ENCODE measurements at regions not wholly inside any gene's neighbourhood (a gene's known extent, or its start where the extent isn't known, plus 50 kb on each side); places are given as distances from the start of the nearest gene placed in this dataset.
A peak's percentile ranks its signal among the peaks of the same experiment; 100 is the strongest.

DNA sequence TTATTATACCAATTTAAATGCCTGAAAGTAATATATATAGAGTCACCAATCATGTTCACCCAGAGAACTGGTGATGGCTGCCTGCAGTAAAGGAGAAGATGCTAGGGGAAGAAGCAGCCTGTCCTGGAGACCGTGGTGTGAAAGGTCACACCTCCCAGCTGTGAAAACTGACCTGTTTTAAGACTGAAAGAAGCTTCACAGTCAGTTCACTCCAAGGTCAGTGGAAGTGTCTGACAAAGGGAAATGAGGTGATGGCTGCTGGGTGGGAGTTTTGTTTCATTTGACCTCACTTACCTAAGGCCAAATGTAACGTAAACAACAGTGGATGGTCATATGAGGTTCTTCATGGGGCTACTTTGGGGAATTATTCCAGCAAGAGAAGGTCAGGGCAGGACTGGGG, 352.1 kb upstream of the GATB start:
- DNase-seq (ENCODE audit: low read depth): no peak

DNA sequence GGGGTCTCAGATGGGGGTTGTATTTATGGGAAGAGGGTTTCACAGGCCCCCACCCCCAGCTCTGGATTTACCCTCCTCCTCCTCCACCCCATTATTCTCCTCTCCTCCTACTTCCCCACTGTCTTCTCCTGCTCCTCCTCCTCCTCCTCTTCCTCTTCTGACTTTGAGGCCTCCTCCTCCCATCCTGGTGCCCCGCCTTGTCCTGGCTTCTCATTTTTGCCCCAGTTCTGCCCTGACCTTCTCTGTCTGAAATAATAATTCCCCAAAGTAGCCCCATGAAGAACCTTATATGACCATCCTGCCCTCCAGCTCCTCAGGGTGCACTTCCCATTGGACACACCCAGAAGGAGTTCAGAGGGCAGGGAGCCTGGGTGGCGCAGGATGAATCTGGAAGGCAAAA, 351.4 kb upstream of the GATB start:
- no peak for DNase-seq (ENCODE audit: low read depth)

DNA sequence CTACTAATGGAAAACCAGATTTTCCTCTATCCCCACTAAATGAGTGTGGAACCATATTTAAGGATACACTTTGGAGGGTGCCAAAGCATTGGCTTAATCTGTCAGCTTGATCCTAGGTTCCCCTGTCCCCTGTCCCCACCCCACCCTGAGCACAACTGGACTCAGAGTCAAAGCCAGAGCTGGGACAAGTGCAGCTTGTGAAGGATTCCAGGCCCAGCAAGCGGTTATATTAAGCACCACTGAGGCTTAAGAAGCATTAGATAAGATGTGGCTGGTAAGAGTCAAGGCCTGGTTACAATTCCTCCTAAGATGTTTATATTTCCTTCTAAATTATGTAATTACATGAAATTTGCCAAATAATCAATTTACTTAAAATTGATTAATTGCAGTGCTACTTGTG, 350.0 kb upstream of the GATB start:
- DNase-seq (ENCODE audit: low read depth): no peak

DNA sequence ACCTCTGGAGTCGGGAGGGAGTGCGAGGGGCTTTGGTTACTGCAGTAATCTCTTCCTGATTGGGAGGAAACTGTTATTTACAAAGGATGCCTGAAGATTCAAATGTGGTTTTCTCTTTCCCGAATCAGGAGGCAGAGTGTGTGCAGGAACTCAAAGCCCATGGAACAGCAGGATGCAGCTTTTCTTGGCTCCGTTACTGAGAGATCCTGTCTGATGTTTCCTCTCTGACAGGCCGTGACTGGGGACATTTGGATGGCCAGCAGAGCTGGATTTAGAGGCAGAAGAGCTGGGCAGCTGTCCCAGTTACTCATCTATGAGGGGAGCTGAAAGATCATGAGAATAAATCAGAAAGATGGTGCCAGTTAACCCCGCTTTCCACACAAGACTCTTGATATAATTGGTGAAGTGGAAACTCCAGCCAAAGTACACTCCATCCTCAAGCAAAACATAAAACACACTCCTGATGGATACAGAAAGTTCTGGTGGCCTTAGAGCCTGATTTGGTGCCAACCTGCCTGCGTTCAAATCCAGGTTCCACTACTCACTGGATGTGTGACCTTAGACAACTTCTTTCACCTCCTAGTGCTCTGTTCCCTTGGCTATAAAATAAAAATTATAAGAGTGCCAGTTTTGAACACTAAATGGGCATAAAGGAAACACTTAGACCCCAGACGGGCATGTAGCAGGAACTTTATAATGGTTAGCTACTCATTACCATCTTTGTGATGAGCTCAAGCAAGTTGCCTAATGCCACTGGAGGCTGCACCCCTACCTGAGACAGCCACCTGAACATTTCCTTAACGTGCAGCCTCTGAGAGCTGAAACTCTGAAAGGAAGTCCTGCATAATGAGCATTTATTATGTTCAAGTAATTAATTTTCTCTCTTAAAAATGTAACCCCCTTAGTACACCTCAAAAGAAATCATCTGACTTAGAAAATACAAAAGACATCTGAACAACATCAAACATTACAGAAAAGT, 349.0 kb upstream of the GATB start:
- DNase-seq (ENCODE audit: low read depth): no peak

DNA sequence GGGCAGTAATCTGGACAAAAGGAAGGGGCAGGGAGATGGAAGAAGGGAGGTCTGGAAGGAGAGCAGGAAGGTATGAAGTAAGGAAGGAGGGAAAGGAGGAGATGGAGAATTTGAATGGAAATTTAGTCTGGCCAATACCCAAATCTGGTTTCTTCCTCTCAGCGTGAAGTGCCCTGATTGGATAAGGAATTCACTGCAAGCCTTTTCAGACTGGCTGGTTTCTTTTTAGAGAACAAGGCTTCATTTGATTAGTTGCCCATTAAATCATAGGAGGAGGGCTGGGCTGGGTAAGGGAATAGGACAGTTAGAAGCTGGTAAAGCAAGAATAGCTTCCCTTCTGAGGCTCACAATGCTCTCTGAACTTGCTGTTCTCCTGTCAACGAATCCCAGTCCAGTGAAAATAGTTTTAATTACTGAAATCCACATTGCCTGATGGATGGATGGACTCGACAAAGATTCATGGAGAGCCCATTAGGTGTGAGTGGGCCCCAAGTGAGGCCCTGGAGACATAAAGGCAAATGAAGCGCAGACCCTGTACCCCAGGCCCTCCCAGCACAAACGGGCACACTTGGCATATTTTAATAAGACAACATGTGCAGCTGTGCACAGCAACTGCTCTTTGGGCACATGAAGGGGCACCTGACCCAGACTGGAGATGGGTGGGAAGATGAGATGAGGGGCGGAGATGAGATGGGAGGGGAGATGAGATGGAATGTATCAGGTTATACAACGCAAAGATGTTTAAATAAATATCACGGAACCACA, 347.1 kb upstream of the GATB start:
- no peak for DNase-seq (ENCODE audit: low read depth)

DNA sequence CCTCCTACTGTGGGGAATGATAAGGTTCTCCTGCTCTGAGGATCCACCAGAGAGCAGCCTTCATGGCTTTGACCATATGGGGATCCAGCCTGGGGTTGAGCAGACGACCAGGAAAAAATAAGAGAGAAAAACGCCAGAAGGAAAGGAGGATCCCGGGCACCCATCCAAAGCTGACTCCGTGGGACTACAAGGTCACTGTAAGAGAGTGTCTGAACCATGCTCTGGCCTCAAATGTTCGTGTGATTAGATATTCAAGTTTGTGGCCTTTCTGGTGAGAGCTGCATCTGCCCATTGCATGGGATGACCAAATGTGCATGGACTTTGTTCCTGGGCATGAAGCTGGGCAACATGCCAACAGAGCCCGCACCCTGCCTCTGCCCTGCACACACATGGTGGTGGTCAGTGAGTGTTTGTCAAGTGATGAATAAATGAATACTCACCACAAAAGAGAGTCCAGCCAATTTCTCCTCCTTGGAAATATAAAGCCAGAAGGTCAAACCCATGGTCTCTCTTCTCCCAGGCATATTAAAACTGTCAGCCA, 346.0 kb upstream of the GATB start:
- DNase-seq (ENCODE audit: low read depth): no peak

DNA sequence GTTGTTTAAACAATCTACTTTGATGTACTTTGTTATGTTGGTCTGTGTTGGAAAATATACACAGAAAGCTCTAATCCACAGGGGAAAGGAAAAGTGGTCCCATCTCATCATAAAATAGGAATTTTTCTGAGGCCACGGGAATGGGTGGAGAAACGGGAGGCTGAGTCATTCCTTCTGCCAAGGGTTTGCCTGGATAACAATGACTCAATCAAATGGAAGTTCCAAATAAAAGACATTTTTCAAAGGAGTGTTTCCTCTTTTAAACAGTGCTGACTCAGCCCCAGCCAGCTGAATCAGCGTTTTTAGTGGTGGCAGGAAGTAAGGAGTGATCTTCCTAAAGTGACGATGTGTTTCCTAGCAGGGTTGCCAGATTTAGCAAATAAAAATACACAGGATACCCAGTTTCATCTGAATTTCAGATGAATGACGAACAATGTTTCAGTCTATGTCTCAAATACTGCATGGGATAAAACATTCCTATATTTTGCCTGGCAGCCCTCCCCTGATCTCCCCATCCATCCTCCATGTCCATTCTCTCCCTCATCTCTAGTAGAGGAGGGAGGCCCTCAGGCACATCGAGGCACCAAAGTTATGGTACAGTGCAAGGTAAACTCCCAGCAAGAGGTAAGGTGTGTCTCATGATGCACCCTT, 345.4 kb upstream of the GATB start:
- DNase-seq (ENCODE audit: low read depth): no peak

DNA sequence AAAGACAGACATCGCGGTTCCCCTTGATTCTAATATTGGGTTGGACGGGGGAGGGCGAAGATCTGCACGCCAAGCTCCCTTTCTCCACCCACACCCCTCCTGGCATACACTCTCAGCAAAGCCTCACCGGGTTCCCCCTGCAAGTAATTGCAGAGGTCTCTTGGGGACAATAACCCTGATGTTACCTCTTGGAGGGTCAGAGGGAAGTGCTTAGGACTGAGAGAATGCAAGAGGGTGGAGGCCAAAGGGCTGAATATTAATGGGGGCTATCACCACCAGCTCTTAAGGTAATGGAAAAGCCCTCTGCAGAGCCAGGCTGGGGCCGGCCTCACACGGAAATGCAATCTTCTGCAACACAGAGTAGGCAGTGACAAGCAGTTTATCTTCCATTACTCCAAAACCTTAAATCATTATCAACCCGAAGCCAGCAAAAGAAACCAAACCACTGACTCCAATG, 344.1 kb upstream of the GATB start:
- DNase-seq (ENCODE audit: low read depth): no peak

DNA sequence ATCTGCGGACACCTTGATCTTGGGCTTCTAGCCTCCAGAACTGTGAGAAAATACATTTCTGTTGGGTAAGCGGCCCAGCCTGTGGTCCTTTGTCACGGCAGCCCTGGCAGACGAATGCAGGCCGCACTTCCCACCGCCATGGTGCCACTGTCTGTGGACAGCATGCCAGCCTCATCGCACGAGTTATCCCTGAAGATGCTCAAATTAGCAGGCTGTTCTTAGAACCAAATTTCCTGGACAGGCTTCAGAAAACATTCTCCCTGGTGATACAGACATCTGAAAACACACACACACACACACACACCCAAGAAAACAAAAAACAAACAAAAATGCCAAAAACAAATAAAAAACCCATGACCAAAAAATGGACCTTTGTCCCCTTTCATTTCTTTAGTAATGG, 343.5 kb upstream of the GATB start:
- no peak for DNase-seq (ENCODE audit: low read depth)

DNA sequence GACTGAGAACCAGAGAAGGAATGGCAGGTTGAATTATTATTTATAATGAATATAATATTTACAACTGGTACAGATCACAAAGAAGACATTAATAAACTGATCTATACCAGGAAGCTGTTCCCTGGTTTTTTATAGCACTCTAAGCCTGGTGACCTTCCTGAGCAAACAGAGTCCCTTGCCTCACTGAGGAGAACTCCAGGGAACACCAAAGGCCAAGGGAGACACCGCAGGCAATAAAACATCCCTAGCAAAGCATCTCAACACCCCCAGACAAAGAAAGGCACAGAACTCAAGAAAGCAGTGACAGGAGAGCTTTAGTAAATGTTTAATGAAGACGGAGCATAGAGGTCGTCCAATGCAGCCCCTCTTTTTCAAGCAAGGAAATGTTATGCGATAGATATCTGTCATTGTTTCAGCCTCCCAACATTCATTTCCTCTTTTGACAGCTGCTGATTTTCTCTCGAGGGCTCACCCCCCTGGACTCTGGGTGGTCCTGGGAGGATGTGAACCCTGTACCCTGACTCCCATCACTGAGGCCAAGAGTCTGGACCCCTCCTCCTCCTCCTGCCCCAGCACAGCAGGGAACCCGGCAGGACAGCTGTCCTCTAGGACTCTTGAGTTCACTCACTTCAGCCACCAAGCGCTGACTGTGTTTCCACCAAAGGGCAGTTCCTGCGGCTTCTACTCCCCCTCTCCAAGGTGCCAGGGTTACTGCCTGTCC, 342.5 kb upstream of the GATB start:
- no peak for DNase-seq (ENCODE audit: low read depth)

DNA sequence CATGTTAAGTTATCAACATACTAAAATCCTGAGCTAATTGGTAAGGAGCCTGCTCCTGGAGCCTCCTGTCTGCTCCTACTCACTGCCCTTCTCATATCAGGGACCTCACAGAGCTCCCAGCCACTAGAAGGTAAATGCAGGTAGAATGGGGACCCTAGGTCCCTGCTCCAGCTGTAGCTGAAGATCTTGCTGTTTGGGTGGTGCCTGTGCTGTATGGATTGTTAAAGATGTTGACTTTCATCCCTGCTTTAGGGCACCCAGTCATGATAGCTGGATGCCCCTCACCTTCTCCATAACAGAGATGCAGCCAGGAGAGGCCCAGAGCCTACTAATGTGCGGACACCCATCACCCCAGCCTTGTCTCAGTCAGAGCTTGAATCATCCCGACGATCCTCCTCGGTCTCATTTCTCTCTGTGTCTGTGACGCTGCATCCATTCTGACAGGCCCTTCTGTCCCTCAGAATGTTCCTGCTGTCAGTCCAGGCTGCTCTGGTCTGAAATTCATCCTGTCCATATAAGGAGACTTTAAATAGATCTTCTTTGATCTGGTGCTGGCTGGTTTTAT, 341.7 kb upstream of the GATB start:
- no peak for DNase-seq (ENCODE audit: low read depth)

DNA sequence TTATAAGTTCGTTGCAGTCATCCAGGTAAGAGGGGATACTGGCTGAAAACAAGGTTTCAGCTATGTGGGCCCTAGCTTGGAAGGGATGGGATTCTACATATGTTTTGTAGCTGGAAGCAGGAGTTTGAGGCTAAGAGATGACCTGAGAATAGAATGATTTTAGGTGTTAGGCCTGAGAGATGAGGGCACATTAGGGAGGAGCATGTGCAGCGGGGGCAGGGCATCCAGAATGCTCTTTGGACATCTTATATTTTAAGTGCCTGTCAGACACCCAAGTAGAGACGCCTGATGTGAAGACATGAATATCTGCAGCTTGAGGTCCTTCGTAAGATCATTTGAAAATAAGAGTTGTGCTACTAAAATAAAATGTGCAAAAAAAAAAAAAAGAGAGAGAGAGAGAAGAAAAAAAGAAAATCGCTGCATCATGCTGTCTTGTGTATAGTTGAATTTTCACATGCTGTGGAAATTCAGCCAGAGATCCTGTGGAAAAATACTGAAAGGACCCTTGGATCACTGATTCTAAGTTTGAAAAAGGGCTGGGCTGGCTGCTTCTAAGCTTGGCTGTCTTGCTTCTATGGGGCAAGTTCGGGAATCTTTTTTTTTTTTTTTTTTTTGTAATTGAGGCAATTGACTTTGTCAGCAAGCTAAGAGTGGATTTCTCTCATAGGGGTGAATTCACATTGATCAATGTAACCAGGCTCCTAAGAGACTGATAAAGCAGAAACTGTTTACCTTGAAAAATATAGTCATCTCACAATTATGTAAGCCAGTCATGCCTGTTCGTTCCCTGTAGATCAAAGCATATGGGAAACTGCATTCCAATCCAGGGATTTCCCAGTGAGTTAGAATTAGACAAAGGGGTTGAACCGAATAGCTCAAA, 341.0 kb upstream of the GATB start:
- no peak for DNase-seq (ENCODE audit: low read depth)

DNA sequence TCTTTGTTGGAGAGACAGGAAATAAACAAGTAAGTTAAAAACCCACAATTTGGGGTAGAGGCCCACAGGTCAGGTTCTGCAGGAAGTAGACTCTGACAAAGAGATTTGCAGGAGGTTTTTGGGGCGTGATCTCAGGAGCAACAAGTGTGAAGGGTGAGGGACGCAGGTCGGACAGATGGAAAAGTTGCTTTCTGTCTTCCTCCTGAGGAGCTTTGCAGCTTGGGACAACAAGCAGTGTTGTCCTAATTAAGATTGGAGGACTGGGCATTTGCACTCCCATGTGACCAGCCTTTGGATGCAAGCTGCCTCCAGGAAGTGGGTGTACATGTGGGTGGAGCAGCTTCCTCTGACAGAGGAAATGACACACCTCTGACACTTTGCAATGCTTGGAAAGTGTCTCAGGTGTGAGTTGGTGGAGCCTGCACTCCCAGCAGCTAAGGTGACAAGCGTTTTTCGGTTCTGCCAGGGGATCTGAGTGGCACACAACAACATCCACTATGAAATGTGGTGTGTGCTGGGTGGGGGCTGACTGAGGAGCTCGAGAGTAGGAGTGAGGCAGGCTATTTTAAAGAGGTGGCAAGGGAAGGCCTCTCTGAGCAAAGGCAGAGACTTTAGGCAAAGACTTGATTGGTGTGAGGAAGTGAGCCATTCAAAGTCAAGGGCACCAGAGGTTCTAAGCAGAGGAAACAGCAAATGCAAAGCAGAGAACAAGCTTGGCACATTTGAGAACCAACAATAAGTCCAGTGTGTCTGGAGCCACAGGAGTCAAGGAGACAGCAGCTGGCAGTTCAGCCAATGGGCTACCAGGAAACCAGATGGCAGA, 339.8 kb upstream of the GATB start:
- DNase-seq (ENCODE audit: low read depth): peak; percentile 63

DNA sequence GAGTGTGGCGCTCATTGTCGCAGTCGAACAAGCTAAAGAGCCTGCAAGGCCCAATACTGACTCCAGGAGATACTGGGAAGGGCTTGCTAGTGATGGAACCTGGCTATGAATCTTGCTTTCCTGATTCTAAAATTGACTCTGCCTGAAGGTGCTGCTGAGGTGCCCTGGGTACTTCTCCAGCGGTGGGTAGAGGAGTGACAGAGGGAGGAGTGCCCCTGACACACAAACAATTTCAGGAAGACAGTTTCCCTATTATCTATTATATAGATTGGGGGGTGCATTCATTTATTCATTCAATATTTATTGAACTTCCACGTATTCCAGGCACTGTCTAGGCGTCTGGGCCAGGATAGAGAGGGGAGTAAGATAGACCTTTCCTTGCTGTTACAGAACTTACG, 339.2 kb upstream of the GATB start:
- no peak for DNase-seq (ENCODE audit: low read depth)

DNA sequence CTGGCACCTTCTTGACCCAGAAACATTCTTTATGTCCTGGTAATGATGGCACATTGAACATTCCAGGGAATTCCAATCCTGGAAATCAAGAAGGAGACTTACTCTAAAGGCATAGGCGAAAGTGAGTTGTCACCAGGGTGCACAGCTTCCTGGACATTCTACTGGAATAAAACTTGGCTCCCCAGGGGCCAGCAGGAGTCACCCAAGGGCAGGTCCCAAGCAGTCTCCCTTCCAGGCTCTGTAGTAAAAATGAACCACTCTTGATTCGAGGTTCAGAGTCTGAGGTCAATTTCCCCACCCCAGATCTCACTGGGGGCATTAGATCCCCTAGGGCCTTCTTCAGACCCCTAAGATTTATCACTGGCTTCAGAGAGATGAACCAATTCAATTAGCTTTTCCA, 338.7 kb upstream of the GATB start:
- DNase-seq (ENCODE audit: low read depth): no peak

DNA sequence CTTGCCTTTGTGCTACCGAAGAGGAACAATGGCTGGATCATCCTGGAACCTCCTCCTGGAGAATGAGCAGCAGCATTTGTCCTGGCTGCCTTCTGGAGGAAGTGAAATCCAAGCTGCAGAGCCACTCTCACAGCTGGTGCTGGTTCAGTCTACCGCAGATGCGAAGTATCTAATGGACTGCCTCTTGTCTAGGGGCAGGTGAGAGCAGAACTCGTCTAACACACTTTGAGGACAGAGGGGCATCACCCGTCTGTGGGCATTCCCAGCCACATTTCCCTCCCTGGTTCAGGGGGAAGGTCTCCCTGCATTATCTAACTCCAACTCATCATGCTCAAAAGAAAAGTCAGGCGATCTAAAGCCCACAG, 338.2 kb upstream of the GATB start:
- no peak for DNase-seq (ENCODE audit: low read depth)

DNA sequence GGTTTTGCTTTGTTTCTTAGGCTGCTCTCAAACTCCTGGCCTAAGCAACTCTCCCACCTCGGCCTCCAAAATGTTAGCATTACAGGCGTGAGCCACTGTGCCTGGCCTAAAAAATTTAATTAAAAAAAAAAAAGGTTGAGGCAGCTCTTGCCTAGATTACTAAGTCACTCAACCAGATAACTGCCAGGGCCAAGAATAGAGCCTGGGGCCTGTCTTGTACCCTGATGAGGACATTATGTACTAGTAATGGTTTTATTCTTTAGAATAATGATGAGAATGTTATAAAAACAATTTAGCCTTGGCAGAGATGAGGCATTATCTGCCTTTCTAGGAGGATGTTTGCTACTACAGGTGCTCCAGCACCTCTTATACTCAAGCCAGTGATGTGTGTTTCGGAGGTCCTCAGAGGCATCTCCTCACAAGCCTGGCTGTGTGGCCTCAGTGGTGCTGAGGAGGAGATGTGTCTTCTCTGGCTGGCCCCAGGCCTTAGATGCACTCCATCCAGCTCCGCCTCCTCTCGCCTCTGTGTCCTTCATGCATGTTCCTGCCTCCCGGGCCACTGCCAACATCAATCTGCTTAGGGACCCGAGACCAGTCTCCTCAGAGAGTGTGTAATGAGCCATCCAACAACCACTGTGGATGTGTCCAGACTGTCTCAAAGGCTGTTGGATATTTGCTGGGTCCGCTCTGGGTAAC, 337.7 kb upstream of the GATB start:
- DNase-seq (ENCODE audit: low read depth): no peak

DNA sequence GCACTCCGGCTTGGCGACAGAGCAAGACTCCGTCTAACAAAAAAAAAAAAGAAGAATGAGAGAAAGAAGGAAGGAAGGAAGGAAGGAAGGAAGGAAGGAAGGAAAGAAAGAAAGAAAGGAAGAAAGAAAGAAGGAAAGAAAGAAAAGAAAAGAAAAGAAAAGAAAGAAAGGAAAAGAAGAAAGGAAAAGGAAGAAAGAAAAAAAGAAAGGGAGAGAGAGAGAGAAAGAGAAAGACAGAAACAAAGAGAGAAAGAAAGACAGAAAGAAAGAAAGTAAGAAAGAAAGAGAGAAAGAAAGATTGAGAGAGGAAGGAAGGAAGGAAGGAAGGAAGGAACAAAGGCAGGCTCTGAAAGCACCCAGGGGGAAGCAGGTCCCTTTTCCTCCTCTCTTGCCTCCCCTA, 336.6 kb upstream of the GATB start:
- DNase-seq (ENCODE audit: low read depth): no peak

DNA sequence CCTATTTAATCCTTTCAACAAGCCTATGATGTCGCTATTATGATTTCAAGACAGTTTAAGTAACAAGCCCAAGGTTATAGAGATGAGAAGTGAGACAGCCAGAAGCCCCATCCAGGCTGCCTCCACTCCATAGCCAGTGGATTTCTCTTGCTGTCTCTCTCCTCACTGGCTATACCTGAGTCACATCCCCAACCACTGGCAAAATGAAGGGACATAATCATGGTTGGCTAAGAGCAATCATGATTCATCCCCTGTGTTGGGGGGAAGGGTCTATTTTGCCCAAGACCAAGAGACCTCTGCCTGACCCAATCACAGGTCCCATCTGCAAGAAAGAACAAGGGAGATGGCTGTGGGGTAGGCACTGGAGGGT, 334.9 kb upstream of the GATB start:
- no peak for DNase-seq (ENCODE audit: low read depth)
